Trophoblast cell (in vitro differentiated cells and primary cell): ENCODE measurements at regions not wholly inside any gene's neighbourhood (a gene's known extent, or its start where the extent isn't known, plus 50 kb on each side); places are given as distances from the start of the nearest gene placed in this dataset.
"Not testable (repeated sequence)": the region's sequence is repeated elsewhere in the genome, so short reads cannot be mapped to it uniquely, and the experiment has no call there.

ENCODE experiments used
- DNase-seq, 2 donors: peaks; one replicate each; pipeline ENCODE4 v3.0.0-alpha.2; 2016
- H2AFZ ChIP-seq: 2 replicates; pipeline ENCODE4 v1.6.1; 2013; ENCODE audit warnings: low read length, moderate library complexity, mild to moderate bottlenecking; ENCODE audit not compliant: insufficient read depth, poor library complexity
- H2AK5ac ChIP-seq: 2 replicates; pipeline ENCODE4 v1.6.1; 2013; ENCODE audit warnings: mild to moderate bottlenecking, low read length
- H2BK120ac ChIP-seq: 2 replicates; pipeline ENCODE4 v1.6.1; 2013; ENCODE audit warnings: low read length, mild to moderate bottlenecking, moderate library complexity; ENCODE audit not compliant: insufficient read depth, poor library complexity
- H2BK12ac ChIP-seq: 2 replicates; pipeline ENCODE4 v1.6.1; 2013; ENCODE audit warnings: mild to moderate bottlenecking, low read length, moderate library complexity
- H2BK5ac ChIP-seq: 2 replicates; pipeline ENCODE4 v1.6.1; 2013; ENCODE audit warnings: low read length, low read depth, moderate library complexity, mild to moderate bottlenecking; ENCODE audit not compliant: poor library complexity
- H3K14ac ChIP-seq: 2 replicates; pipeline ENCODE4 v1.6.1; 2013; ENCODE audit warnings: mild to moderate bottlenecking, low read length
- H3K18ac ChIP-seq: 2 replicates; pipeline ENCODE4 v1.6.1; 2013; ENCODE audit warnings: mild to moderate bottlenecking, low read length
- H3K23ac ChIP-seq: 2 replicates; pipeline ENCODE4 v1.6.1; 2013; ENCODE audit warnings: low read length
- H3K27ac ChIP-seq: 2 replicates; pipeline ENCODE4 v1.5.1; 2013; ENCODE audit warnings: low read depth, mild to moderate bottlenecking, inconsistent platforms, low read length, moderate library complexity
- H3K27me3 ChIP-seq: 2 replicates; pipeline ENCODE4 v1.6.1; 2013; ENCODE audit warnings: inconsistent platforms, mild to moderate bottlenecking, low read length, moderate library complexity; ENCODE audit not compliant: insufficient read depth
- H3K36me3 ChIP-seq, 2 experiments: 1 replicate in 1 of 2; 2 replicates in 1 of 2; pipeline ENCODE4 v1.6.1; 2013; ENCODE audit warnings: low read length in 2 of 2, mild to moderate bottlenecking in 2 of 2, moderate library complexity in 1 of 2; ENCODE audit not compliant: insufficient read depth in 2 of 2, control insufficient read depth in 1 of 2
- H3K4ac ChIP-seq: 2 replicates; pipeline ENCODE4 v1.6.1; 2013; ENCODE audit warnings: low read depth, mild to moderate bottlenecking, low read length, moderate library complexity
- H3K4me1 ChIP-seq, 2 experiments: 1 replicate in 1 of 2; 2 replicates in 1 of 2; pipeline ENCODE4 v1.6.1; 2013; ENCODE audit warnings: low read length in 2 of 2, mild to moderate bottlenecking in 2 of 2, moderate library complexity in 1 of 2; ENCODE audit not compliant: insufficient read depth in 2 of 2, control insufficient read depth in 1 of 2
- H3K4me2 ChIP-seq: 2 replicates; pipeline ENCODE4 v1.6.1; 2013; ENCODE audit warnings: inconsistent platforms, mild to moderate bottlenecking, low read length, moderate library complexity
- H3K4me3 ChIP-seq: 2 replicates; pipeline ENCODE4 v1.5.1; 2013; ENCODE audit warnings: mild to moderate bottlenecking, low read depth, low read length, inconsistent platforms
- H3K79me1 ChIP-seq: one replicate; pipeline ENCODE4 v1.6.1; 2013; ENCODE audit warnings: low read length
- H3K79me2 ChIP-seq: 2 replicates; pipeline ENCODE4 v1.6.1; 2013; ENCODE audit warnings: low read length, mild to moderate bottlenecking; ENCODE audit not compliant: control insufficient read depth, insufficient read depth, poor library complexity
- H3K9ac ChIP-seq: 2 replicates; pipeline ENCODE4 v1.6.1; 2013; ENCODE audit warnings: mild to moderate bottlenecking, low read length
- H3K9me3 ChIP-seq: 2 replicates; pipeline ENCODE4 v1.6.1; 2013; ENCODE audit warnings: low read depth, mild to moderate bottlenecking, control low read depth, inconsistent platforms, low read length; ENCODE audit not compliant: insufficient read depth
- H4K12ac ChIP-seq: 2 replicates; pipeline ENCODE4 v1.6.1; 2013; ENCODE audit warnings: low read depth, mild to moderate bottlenecking, low read length, moderate library complexity
- H4K8ac ChIP-seq: 2 replicates; pipeline ENCODE4 v1.6.1; 2013; ENCODE audit warnings: low read depth, mild to moderate bottlenecking, low read length, moderate library complexity
- H4K91ac ChIP-seq: one replicate; pipeline ENCODE4 v1.6.1; 2013; ENCODE audit warnings: low read depth, mild to moderate bottlenecking, low read length, moderate library complexity
- WGBS: extraction: QIAGEN DNeasy Blood & Tissue Kit; methylation state at CpG from one replicate; pipeline ENCODE4 v1.1.7; 2013; ENCODE audit warnings: missing lambda C conversion rate; ENCODE audit not compliant: insufficient read length, insufficient coverage; ENCODE audit errors: extremely low coverage; 5-methylcytosine and 5-hydroxymethylcytosine counted together

DNA sequence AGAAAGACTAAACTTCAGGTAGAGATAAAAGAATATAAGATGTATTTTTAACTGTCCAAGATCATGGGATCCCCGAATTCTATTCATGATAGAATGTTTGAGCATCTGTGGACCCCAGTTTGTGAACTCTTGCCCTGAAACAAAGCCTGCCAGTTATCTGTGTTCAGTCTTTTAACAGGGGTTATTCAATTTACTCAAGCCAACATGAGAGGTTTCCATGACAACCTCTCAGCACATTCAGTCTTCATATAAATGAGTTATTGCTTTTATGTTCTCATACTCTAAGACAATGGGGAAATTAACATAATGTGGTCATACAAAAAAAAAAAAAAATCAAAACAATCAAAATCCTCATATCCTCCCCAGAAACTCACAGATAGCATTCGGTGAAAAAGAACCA lies 130.1 kb downstream of the NPIPA5 start:
- not testable (repeated sequence) for H3K9ac ChIP-seq, H3K18ac ChIP-seq, H3K79me1 ChIP-seq, H3K4me1 ChIP-seq, H3K27ac ChIP-seq, H3K9me3 ChIP-seq, H2BK120ac ChIP-seq, H3K4ac ChIP-seq, H3K4me3 ChIP-seq, H3K14ac ChIP-seq, H3K79me2 ChIP-seq, H3K27me3 ChIP-seq, H2AK5ac ChIP-seq, DNase-seq, H2BK5ac ChIP-seq, H3K36me3 ChIP-seq, H3K23ac ChIP-seq, H4K8ac ChIP-seq, H2AFZ ChIP-seq, H4K91ac ChIP-seq, H2BK12ac ChIP-seq, H4K12ac ChIP-seq, H3K4me2 ChIP-seq
- WGBS: no CpG with 5 or more reads among the region's 2 CpGs

DNA sequence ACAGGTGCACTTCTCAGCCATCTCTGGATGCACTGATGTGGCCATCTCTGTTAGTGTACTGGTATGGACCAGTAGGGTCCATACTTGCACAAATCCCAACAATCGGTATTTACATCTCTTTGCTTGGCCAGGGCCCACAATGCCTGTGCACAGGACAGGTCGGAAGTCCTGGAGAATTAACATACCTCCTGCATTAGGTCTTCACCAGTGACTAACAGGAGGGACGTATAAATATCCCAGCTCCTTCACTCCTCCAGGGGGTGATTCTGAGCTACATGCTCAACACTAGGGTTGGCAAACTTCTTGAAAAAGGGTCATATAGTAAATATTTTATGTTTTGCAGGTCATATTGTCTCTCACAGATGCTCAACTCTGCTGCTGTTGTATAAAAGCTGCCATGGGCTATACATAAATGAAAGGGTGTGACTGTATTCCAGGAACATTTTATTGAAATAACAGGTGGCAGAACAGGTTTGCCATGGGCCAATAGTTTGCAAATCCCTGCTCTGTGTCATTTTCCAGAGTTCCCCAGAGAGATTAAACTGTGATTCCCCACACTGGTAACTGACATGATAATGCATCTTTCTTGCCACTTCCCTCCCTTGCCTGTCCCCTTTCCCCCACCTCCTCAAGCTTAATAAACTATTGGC lies 141.3 kb downstream of the NPIPA5 start:
- not testable (repeated sequence) for H3K9ac ChIP-seq, H2AFZ ChIP-seq, H3K14ac ChIP-seq, H2BK120ac ChIP-seq, H3K27me3 ChIP-seq, H4K91ac ChIP-seq, H4K8ac ChIP-seq, H3K4me1 ChIP-seq, H3K9me3 ChIP-seq, DNase-seq, H3K4ac ChIP-seq, H3K18ac ChIP-seq, H4K12ac ChIP-seq, H3K4me2 ChIP-seq, H3K27ac ChIP-seq, H3K36me3 ChIP-seq, H3K23ac ChIP-seq, H2BK12ac ChIP-seq, H3K4me3 ChIP-seq, H3K79me2 ChIP-seq, H2BK5ac ChIP-seq, H2AK5ac ChIP-seq, H3K79me1 ChIP-seq
- no CpG with 5 or more reads among the region's 3 CpGs for WGBS

DNA sequence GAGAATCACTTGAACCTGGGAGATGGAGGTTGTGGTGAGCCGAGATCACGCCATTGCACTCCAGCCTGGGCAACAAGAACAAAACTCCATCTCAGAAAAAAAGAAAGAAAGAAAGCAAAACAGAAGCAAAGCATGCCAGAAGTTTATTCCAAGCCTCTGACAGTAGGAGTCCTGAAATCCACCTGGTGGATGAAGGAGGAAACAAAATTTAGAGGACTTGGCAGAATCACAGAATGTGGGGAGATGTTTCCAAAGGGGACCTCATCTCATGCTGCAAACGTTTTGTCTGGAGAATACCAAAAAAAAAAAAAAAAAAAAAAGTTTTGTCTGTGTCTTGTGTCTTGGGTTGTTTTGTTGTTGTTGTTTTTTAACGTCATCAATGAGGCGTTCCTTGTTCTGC lies 141.1 kb upstream of the RRN3 start:
- peak in 1 of 2 donors; percentile 1 for DNase-seq
- H3K23ac ChIP-seq, H3K4me1 ChIP-seq, H2AK5ac ChIP-seq, H3K9ac ChIP-seq, H3K79me2 ChIP-seq, H2BK5ac ChIP-seq, H3K18ac ChIP-seq, H4K91ac ChIP-seq, H3K27me3 ChIP-seq, H3K9me3 ChIP-seq, H3K27ac ChIP-seq, H3K79me1 ChIP-seq, H3K14ac ChIP-seq, H2AFZ ChIP-seq, H3K4me3 ChIP-seq, H3K4me2 ChIP-seq, H4K12ac ChIP-seq, H4K8ac ChIP-seq, H3K4ac ChIP-seq, H2BK120ac ChIP-seq, H2BK12ac ChIP-seq, H3K36me3 ChIP-seq: not testable (repeated sequence)
- no CpG with 5 or more reads among the region's 5 CpGs for WGBS

DNA sequence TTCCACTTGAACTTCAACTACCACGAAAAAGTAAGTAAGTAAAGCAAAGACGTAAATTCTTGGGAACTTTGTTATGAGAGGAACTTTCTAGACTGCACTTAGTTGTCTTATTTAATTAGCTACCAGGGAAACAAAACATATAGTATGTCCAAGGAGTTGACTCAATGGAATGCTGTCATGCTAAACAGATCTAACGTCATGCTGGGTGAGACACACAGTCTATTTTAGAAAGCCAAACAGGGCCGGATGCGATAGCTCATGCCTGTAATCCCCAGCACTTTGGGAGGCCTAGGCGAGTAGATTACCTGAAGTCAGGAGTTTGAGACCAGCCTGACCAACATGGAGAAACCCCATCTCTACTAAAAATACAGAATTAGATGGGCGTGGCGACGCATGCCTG lies 140.6 kb upstream of the RRN3 start:
- not testable (repeated sequence) for H4K8ac ChIP-seq, H3K18ac ChIP-seq, H2AK5ac ChIP-seq, H2AFZ ChIP-seq, H3K27ac ChIP-seq, H3K79me2 ChIP-seq, H3K4ac ChIP-seq, H3K4me3 ChIP-seq, H3K4me1 ChIP-seq, DNase-seq, H3K36me3 ChIP-seq, H3K14ac ChIP-seq, H3K4me2 ChIP-seq, H3K9ac ChIP-seq, H3K27me3 ChIP-seq, H2BK12ac ChIP-seq, H3K23ac ChIP-seq, H4K12ac ChIP-seq, H2BK120ac ChIP-seq, H2BK5ac ChIP-seq, H4K91ac ChIP-seq, H3K79me1 ChIP-seq, H3K9me3 ChIP-seq
- no CpG with 5 or more reads among the region's 9 CpGs for WGBS
